ENCODE measurements at regions not wholly inside any gene's neighbourhood (a gene's known extent, or its start where the extent isn't known, plus 50 kb on each side); places are given as distances from the start of the nearest gene placed in this dataset.

DNA sequence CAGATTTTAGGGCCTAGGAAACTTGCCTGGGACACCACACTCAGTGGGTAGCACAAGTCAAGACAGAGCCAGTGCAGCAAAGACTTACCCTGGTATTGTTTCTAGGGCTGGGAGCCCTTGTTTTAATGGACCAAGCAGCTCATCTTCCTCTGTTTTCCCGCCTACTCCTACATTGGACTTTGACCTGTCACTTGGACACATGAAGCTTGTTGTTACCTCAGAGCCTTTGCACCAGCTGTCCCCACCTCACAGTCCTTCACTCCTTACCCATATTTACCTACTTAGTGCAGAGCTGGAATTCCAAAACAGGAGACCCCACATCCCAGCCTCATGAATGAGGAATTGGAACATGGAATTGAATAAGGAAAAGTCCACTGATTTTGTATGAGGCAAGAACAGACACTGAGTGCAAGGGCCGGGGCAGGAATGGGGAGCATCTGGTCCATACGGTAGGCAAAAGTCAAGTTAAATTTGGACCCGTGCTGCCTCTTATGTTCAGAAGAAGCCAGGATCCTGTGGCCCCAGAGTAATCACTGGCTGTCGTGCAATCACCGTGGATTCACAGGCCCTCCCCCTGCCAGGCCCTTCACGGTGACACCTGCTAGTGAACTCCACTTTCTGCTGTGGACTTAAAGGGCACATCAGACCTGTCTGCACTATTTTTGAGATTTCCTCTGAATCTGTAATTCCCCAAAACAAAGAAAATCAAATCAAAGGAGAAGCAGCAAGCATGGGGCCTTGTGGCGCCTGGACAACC lies 236.9 kb upstream of the PMEPA1 start:
- Histone ChIP-seq H3K27ac (ENCODE audit: low read length) (no peak overlapping the region), H4K20me1 (ENCODE audit: insufficient read depth, low read length) (no peaks in the 10 kb centered on the region), H3K36me3 (replicated peaks; ENCODE audit: low read depth, low read length) (no peaks in the 10 kb centered on the region), H3K4me3 (ENCODE audit: low read length) (no peak overlapping the region), H3K9me3 (ENCODE audit: insufficient read depth, low read length) (no peaks in the 10 kb centered on the region), H3K4me2 (ENCODE audit: low read length) (no peak overlapping the region), H3K27me3 (ENCODE audit: low read depth, low read length) (peaks cover 26% of the 10 kb centered on the region), H2AFZ (ENCODE audit: low read depth, low read length) (no peak overlapping the region), H3K4me1 (ENCODE audit: low read length) (no peaks in the 10 kb centered on the region), H3K79me2 (ENCODE audit: low read length) (no peaks in the 10 kb centered on the region), H3K9ac (ENCODE audit: low read length) (no peak overlapping the region)
- TF ChIP-seq, protein P1, sequence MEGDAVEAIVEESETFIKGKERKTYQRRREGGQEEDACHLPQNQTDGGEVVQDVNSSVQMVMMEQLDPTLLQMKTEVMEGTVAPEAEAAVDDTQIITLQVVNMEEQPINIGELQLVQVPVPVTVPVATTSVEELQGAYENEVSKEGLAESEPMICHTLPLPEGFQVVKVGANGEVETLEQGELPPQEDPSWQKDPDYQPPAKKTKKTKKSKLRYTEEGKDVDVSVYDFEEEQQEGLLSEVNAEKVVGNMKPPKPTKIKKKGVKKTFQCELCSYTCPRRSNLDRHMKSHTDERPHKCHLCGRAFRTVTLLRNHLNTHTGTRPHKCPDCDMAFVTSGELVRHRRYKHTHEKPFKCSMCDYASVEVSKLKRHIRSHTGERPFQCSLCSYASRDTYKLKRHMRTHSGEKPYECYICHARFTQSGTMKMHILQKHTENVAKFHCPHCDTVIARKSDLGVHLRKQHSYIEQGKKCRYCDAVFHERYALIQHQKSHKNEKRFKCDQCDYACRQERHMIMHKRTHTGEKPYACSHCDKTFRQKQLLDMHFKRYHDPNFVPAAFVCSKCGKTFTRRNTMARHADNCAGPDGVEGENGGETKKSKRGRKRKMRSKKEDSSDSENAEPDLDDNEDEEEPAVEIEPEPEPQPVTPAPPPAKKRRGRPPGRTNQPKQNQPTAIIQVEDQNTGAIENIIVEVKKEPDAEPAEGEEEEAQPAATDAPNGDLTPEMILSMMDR (IDR thresholded peaks at IDR 0.05; ENCODE audit: low read depth, low read length): no peak
- no peak for TF ChIP-seq EZH2phosphoT487 (IDR thresholded peaks at IDR 0.05; ENCODE audit: low read depth)

GRCh38 chr20:57944988-57945387 lies 235.2 kb upstream of the PMEPA1 start:
- Histone ChIP-seq H3K79me2 (ENCODE audit: low read length) (no peaks in the 10 kb centered on the region), H3K4me1 (ENCODE audit: low read length) (no peaks in the 10 kb centered on the region), H3K27me3 (ENCODE audit: low read depth, low read length) (peaks cover 26% of the 10 kb centered on the region), H3K4me3 (ENCODE audit: low read length) (no peak overlapping the region), H4K20me1 (ENCODE audit: insufficient read depth, low read length) (no peaks in the 10 kb centered on the region), H3K9me3 (ENCODE audit: insufficient read depth, low read length) (no peaks in the 10 kb centered on the region), H3K27ac (ENCODE audit: low read length) (no peak overlapping the region), H3K36me3 (replicated peaks; ENCODE audit: low read depth, low read length) (no peaks in the 10 kb centered on the region), H2AFZ (ENCODE audit: low read depth, low read length) (no peak overlapping the region), H3K4me2 (ENCODE audit: low read length) (no peak overlapping the region), H3K9ac (ENCODE audit: low read length) (no peak overlapping the region)
- no peak for TF ChIP-seq EZH2phosphoT487 (IDR thresholded peaks at IDR 0.05; ENCODE audit: low read depth)
- TF ChIP-seq, protein P1 (IDR thresholded peaks at IDR 0.05; ENCODE audit: low read depth, low read length): no peak

DNA sequence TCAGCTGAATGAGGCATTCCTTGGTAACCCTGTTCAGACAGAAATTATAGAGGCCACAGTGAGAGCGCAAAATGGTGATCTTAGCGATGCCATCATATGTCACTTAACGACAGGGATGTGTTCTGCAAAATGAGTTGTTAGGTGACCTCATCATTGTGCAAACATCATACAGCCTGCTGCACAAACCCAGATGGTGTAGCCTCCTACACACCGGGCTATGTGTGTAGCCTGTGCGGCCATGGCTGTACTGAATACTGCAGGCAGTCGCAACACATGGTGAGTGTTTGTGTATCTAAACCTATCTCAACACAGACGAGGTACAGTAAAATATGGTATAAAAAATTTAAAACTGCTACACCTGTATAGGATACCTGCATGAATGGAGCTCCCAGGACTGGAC lies 234.1 kb upstream of the PMEPA1 start:
- Histone ChIP-seq H3K27me3 (ENCODE audit: low read depth, low read length) (peaks cover 30% of the 10 kb centered on the region), H3K4me1 (ENCODE audit: low read length) (no peaks in the 10 kb centered on the region)
- TF ChIP-seq EZH2phosphoT487 (IDR thresholded peaks at IDR 0.05; ENCODE audit: low read depth): no peak
- TF ChIP-seq, protein P1 (IDR thresholded peaks at IDR 0.05; ENCODE audit: low read depth, low read length): no peak

DNA sequence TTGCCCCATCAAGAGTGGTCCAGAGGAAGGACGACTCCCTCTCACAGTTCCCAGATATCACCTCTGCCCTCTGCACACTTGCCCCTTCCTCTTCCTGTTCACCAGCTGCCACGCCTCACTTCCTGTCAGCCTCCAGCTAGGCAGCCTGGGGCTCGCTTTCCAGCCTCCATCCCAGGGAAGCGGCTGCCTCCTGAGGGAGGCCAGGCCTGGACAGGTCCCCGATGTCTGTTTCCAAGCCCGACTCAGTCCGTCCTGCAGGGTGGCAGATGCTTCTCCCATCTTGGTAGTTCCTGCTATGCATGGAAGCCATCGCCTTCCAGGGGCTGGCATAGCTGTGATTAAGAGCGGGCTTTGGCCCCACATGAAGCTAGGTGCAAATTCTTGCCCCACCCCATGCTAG lies 233.5 kb upstream of the PMEPA1 start:
- Histone ChIP-seq H3K4me2 (ENCODE audit: low read length) (no peak overlapping the region), H3K9me3 (ENCODE audit: insufficient read depth, low read length) (no peaks in the 10 kb centered on the region), H3K9ac (ENCODE audit: low read length) (no peak overlapping the region), H2AFZ (ENCODE audit: low read depth, low read length) (no peak overlapping the region), H3K36me3 (replicated peaks; ENCODE audit: low read depth, low read length) (no peaks in the 10 kb centered on the region), H3K27me3 (ENCODE audit: low read depth, low read length) (peaks cover 33% of the 10 kb centered on the region), H3K4me1 (ENCODE audit: low read length) (no peaks in the 10 kb centered on the region), H4K20me1 (ENCODE audit: insufficient read depth, low read length) (no peaks in the 10 kb centered on the region), H3K79me2 (ENCODE audit: low read length) (no peaks in the 10 kb centered on the region), H3K4me3 (ENCODE audit: low read length) (no peak overlapping the region), H3K27ac (ENCODE audit: low read length) (no peak overlapping the region)
- TF ChIP-seq, protein P1 (IDR thresholded peaks at IDR 0.05; ENCODE audit: low read depth, low read length): no peak
- TF ChIP-seq EZH2phosphoT487 (IDR thresholded peaks at IDR 0.05; ENCODE audit: low read depth): no peak

More for the DNA sequence above, 234.1 kb upstream of the PMEPA1 start:
- H3K4me2 ChIP-seq (ENCODE audit: low read length): no peak overlapping the region
- H3K4me3 ChIP-seq (ENCODE audit: low read length): no peak overlapping the region
- H3K36me3 ChIP-seq (replicated peaks; ENCODE audit: low read depth, low read length): no peaks in the 10 kb centered on the region
- H2AFZ ChIP-seq (ENCODE audit: low read depth, low read length): no peak overlapping the region
- no peaks in the 10 kb centered on the region for H3K9me3 ChIP-seq (ENCODE audit: insufficient read depth, low read length)
- H3K27ac ChIP-seq (ENCODE audit: low read length): no peak overlapping the region
- H3K79me2 ChIP-seq (ENCODE audit: low read length): no peaks in the 10 kb centered on the region
- no peak overlapping the region for H3K9ac ChIP-seq (ENCODE audit: low read length)
- H4K20me1 ChIP-seq (ENCODE audit: insufficient read depth, low read length): no peaks in the 10 kb centered on the region
